GM23338 (cell line): ENCODE measurements at regions not wholly inside any gene's neighbourhood (a gene's known extent, or its start where the extent isn't known, plus 50 kb on each side); places are given as distances from the start of the nearest gene placed in this dataset.

Experiments
- ATAC-seq: fragments of 200-7000 bp; cut with Tn5 transposase; 3 replicates; pipeline ENCODE4 v1.9.1; 2020
- DNase-seq: peaks from one replicate; pipeline ENCODE4 v3.0.0-alpha.2; 2015; ENCODE audit warnings: low spot score
- H2AFZ ChIP-seq: fragments of 200-600 bp; sonication (generic); 2 replicates; pipeline ENCODE4 v1.8.0; 2016; ENCODE audit warnings: antibody characterized with exemption, mild to moderate bottlenecking, moderate library complexity
- H3F3A ChIP-seq: fragments of 200-600 bp; sonication (generic); replicated peaks from 2 replicates; pipeline ENCODE4 v1.8.0; 2017; ENCODE audit warnings: antibody characterized with exemption, mixed run types, low read depth
- H3K27ac ChIP-seq: fragments of 200-600 bp; sonication (generic); 2 replicates; pipeline ENCODE4 v1.6.1; 2016; ENCODE audit warnings: low read depth
- H3K27me3 ChIP-seq: fragments of 200-600 bp; sonication (generic); 2 replicates; pipeline ENCODE4 v1.8.0; 2016; ENCODE audit warnings: mild to moderate bottlenecking, mixed run types, moderate library complexity; ENCODE audit not compliant: insufficient read depth
- H3K36me3 ChIP-seq: fragments of 200-600 bp; sonication (generic); 2 replicates; pipeline ENCODE4 v1.8.0; 2016; ENCODE audit warnings: mild to moderate bottlenecking; ENCODE audit not compliant: insufficient read depth
- H3K4me1 ChIP-seq: fragments of 200-600 bp; sonication (generic); 2 replicates; pipeline ENCODE4 v1.8.0; 2016; ENCODE audit warnings: mild to moderate bottlenecking, moderate library complexity; ENCODE audit not compliant: insufficient read depth
- H3K4me2 ChIP-seq: fragments of 200-600 bp; sonication (generic); 2 replicates; pipeline ENCODE4 v1.7.1; 2017; ENCODE audit warnings: mixed run types
- H3K4me3 ChIP-seq: fragments of 200-600 bp; sonication (generic); 2 replicates; pipeline ENCODE4 v1.6.1; 2016; ENCODE audit warnings: mixed run types
- H3K79me2 ChIP-seq: fragments of 200-600 bp; sonication (generic); replicated peaks from 2 replicates; pipeline ENCODE4 v1.8.0; 2017; ENCODE audit warnings: mild to moderate bottlenecking; ENCODE audit not compliant: insufficient read depth
- H3K9me2 ChIP-seq: fragments of 200-600 bp; sonication (generic); 2 replicates; pipeline ENCODE4 v1.8.0; 2017; ENCODE audit not compliant: insufficient read depth
- H4K20me1 ChIP-seq: fragments of 200-600 bp; sonication (generic); replicated peaks from 2 replicates; pipeline ENCODE4 v1.8.0; 2017; ENCODE audit warnings: mild to moderate bottlenecking; ENCODE audit not compliant: insufficient read depth
- H3K27ac Mint-ChIP-seq: 2 replicates; pipeline ENCODE4 v1.8.0; 2020; ENCODE audit warnings: inconsistent platforms, mild to moderate bottlenecking, moderate library complexity, mixed read lengths
- H3K27me3 Mint-ChIP-seq: 3 replicates; pipeline ENCODE4 v1.8.0; 2022; ENCODE audit warnings: low read depth, mild to moderate bottlenecking, moderate library complexity, mixed read lengths, inconsistent platforms; ENCODE audit not compliant: insufficient read depth, poor library complexity
- H3K36me3 Mint-ChIP-seq: 3 replicates; pipeline ENCODE4 v1.8.0; 2021; ENCODE audit warnings: low read depth, mild to moderate bottlenecking, inconsistent platforms, moderate library complexity, mixed read lengths
- H3K4me1 Mint-ChIP-seq: 3 replicates; pipeline ENCODE4 v1.8.0; 2020; ENCODE audit warnings: mild to moderate bottlenecking, inconsistent platforms, mixed read lengths
- H3K4me3 Mint-ChIP-seq: 3 replicates; pipeline ENCODE4 v1.8.0; 2021; ENCODE audit warnings: moderate library complexity, mild to moderate bottlenecking, inconsistent platforms, mixed read lengths
- H3K9me3 Mint-ChIP-seq: 3 replicates; pipeline ENCODE4 v1.8.0; 2020; ENCODE audit warnings: moderate library complexity, mild to moderate bottlenecking, inconsistent platforms, mixed read lengths
- CREB1 ChIP-seq: fragments of 250-450 bp; sonication (Bioruptor Pico); IDR thresholded peaks from 2 replicates; pipeline ENCODE4 v1.5.0; 2020; ENCODE audit warnings: low read depth, mild to moderate bottlenecking, moderate library complexity
- EZH2 ChIP-seq: fragments of 200-600 bp; sonication (generic); IDR thresholded peaks from one replicate; pipeline ENCODE4 v1.8.0; 2017; ENCODE audit warnings: antibody characterized with exemption, mild to moderate bottlenecking, low read depth; ENCODE audit not compliant: unreplicated experiment
- STAT1 ChIP-seq: IDR thresholded peaks from one replicate; pipeline ENCODE4 v1.6.1; 2016; ENCODE audit warnings: antibody characterized with exemption; ENCODE audit not compliant: unreplicated experiment
- TF ChIP-seq, protein P1 (sequence below): fragments of 250-450 bp; sonication (Bioruptor Pico); IDR thresholded peaks from 2 replicates; pipeline ENCODE4 v1.5.0; 2020; ENCODE audit warnings: mild to moderate bottlenecking, moderate library complexity

DNA sequence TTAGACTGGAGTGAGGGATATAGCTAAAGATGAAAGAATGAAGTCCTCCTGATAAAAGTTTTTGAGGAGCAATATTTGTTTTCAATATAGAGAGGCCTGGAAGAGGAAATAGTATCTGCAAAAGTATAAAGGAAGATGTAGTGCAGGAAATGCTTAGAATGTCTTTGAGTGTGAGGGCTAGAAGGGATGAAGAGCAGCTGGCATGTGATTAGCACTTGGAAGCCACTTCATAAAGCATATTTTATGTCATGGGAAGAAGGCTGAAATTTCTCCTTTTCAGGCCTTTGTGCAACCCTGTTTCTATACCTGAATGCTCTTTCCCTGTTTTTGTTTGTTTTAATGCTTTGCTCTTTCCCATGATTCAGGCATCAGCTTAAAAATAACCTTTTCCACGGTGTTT lies 323.3 kb upstream of the DEPDC1 start:
- Histone ChIP-seq H3K79me2 (no peaks in the 10 kb centered on the region), H2AFZ (peak overlapping the region; percentile 65; the same call in 1 of the 2 replicates), H3K4me2 (no peak overlapping the region), H3K36me3 (no peaks in the 10 kb centered on the region), H3K4me1 (no peaks in the 10 kb centered on the region), H4K20me1 (no peaks in the 10 kb centered on the region), H3K9me2 (no peaks in the 10 kb centered on the region), H3F3A (no peaks in the 10 kb centered on the region), H3K4me3 (no peak overlapping the region), H3K27me3 (no peaks in the 10 kb centered on the region), H3K27ac (no peak overlapping the region)
- TF ChIP-seq CREB1 (CRISPR knock-in tag) = no peak
- no peaks in the 10 kb centered on the region for H3K27me3 Mint-ChIP-seq
- ATAC-seq (no peak), DNase-seq (no peak)
- H3K4me1 Mint-ChIP-seq = no peaks in the 10 kb centered on the region
- H3K9me3 Mint-ChIP-seq = no peaks in the 10 kb centered on the region
- H3K36me3 Mint-ChIP-seq = no peaks in the 10 kb centered on the region
- H3K27ac Mint-ChIP-seq = no peak overlapping the region
- no peak overlapping the region for H3K4me3 Mint-ChIP-seq

GRCh38 chr1:68826836-68827235 lies 330.0 kb upstream of the DEPDC1 start:
- peaks cover 2% of the 10 kb centered on the region; the same call in 2 of the 3 replicates for H3K4me1 Mint-ChIP-seq
- no peak overlapping the region for H3K4me3 Mint-ChIP-seq
- H3K9me3 Mint-ChIP-seq = peaks cover 10% of the 10 kb centered on the region
- TF ChIP-seq EZH2 = no peak
- H3K4me2 ChIP-seq = no peak overlapping the region
- H3K9me2 ChIP-seq = no peaks in the 10 kb centered on the region; the same call in 1 of the 2 replicates
- no peak overlapping the region for H3K27ac Mint-ChIP-seq
- H3K27ac ChIP-seq = no peak overlapping the region
- no peaks in the 10 kb centered on the region for H3K36me3 ChIP-seq
- DNase-seq = no peak
- peaks cover 8% of the 10 kb centered on the region; the same call in 2 of the 3 replicates for H3K36me3 Mint-ChIP-seq
- no peaks in the 10 kb centered on the region for H3K27me3 ChIP-seq
- no peaks in the 10 kb centered on the region for H3F3A ChIP-seq
- no peaks in the 10 kb centered on the region for H3K27me3 Mint-ChIP-seq
- no peak for ATAC-seq
- no peaks in the 10 kb centered on the region for H3K79me2 ChIP-seq
- H3K4me3 ChIP-seq = no peak overlapping the region
- H2AFZ ChIP-seq = no peak overlapping the region
- no peaks in the 10 kb centered on the region for H3K4me1 ChIP-seq
- no peaks in the 10 kb centered on the region for H4K20me1 ChIP-seq

DNA sequence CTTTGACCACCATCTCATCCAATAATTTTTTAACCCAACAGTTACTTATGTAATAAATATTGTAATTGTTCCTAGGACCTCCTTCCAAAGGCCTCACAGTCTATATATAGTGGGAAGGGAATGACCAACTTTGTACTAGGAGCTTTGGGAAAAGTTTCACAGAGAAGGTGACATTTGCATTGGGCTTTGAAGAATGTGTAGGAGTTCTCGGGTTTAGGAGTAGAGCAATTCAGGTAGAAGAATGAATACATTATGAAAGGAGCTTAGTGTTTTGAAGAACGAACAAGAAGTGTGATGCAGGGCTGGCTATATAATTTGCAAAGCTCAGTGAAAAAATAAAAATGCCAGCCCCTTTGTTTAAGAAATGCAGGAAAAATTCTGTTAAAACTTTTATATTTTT lies 330.4 kb upstream of the DEPDC1 start:
- Histone ChIP-seq H3F3A (no peaks in the 10 kb centered on the region), H4K20me1 (no peaks in the 10 kb centered on the region), H3K27ac (no peak overlapping the region), H3K27me3 (no peaks in the 10 kb centered on the region), H3K4me3 (no peak overlapping the region), H3K9me2 (no peaks in the 10 kb centered on the region; the same call in 1 of the 2 replicates), H2AFZ (no peak overlapping the region), H3K79me2 (no peaks in the 10 kb centered on the region), H3K36me3 (no peaks in the 10 kb centered on the region), H3K4me2 (no peak overlapping the region), H3K4me1 (no peaks in the 10 kb centered on the region)
- TF ChIP-seq STAT1 (no peak), CREB1 (CRISPR knock-in tag) (no peak)
- TF ChIP-seq, protein P1, sequence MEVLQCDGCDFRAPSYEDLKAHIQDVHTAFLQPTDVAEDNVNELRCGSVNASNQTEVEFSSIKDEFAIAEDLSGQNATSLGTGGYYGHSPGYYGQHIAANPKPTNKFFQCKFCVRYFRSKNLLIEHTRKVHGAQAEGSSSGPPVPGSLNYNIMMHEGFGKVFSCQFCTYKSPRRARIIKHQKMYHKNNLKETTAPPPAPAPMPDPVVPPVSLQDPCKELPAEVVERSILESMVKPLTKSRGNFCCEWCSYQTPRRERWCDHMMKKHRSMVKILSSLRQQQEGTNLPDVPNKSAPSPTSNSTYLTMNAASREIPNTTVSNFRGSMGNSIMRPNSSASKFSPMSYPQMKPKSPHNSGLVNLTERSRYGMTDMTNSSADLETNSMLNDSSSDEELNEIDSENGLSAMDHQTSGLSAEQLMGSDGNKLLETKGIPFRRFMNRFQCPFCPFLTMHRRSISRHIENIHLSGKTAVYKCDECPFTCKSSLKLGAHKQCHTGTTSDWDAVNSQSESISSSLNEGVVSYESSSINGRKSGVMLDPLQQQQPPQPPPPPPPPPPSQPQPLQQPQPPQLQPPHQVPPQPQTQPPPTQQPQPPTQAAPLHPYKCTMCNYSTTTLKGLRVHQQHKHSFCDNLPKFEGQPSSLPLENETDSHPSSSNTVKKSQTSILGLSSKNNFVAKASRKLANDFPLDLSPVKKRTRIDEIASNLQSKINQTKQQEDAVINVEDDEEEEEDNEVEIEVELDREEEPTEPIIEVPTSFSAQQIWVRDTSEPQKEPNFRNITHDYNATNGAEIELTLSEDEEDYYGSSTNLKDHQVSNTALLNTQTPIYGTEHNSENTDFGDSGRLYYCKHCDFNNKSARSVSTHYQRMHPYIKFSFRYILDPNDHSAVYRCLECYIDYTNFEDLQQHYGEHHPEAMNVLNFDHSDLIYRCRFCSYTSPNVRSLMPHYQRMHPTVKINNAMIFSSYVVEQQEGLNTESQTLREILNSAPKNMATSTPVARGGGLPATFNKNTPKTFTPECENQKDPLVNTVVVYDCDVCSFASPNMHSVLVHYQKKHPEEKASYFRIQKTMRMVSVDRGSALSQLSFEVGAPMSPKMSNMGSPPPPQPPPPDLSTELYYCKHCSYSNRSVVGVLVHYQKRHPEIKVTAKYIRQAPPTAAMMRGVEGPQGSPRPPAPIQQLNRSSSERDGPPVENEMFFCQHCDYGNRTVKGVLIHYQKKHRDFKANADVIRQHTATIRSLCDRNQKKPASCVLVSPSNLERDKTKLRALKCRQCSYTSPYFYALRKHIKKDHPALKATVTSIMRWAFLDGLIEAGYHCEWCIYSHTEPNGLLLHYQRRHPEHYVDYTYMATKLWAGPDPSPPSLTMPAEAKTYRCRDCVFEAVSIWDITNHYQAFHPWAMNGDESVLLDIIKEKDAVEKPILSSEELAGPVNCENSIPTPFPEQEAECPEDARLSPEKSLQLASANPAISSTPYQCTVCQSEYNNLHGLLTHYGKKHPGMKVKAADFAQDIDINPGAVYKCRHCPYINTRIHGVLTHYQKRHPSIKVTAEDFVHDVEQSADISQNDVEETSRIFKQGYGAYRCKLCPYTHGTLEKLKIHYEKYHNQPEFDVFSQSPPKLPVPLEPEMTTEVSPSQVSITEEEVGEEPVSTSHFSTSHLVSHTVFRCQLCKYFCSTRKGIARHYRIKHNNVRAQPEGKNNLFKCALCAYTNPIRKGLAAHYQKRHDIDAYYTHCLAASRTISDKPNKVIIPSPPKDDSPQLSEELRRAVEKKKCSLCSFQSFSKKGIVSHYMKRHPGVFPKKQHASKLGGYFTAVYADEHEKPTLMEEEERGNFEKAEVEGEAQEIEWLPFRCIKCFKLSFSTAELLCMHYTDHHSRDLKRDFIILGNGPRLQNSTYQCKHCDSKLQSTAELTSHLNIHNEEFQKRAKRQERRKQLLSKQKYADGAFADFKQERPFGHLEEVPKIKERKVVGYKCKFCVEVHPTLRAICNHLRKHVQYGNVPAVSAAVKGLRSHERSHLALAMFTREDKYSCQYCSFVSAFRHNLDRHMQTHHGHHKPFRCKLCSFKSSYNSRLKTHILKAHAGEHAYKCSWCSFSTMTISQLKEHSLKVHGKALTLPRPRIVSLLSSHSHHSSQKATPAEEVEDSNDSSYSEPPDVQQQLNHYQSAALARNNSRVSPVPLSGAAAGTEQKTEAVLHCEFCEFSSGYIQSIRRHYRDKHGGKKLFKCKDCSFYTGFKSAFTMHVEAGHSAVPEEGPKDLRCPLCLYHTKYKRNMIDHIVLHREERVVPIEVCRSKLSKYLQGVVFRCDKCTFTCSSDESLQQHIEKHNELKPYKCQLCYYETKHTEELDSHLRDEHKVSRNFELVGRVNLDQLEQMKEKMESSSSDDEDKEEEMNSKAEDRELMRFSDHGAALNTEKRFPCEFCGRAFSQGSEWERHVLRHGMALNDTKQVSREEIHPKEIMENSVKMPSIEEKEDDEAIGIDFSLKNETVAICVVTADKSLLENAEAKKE (CRISPR knock-in tag) = no peak
- DNase-seq (no peak), ATAC-seq (no peak)
- H3K4me1 Mint-ChIP-seq = peaks cover 2% of the 10 kb centered on the region; the same call in 2 of the 3 replicates
- H3K36me3 Mint-ChIP-seq = peaks cover 8% of the 10 kb centered on the region; the same call in 2 of the 3 replicates
- H3K27me3 Mint-ChIP-seq = no peaks in the 10 kb centered on the region
- H3K27ac Mint-ChIP-seq = no peak overlapping the region
- no peak overlapping the region for H3K4me3 Mint-ChIP-seq
- peaks cover 10% of the 10 kb centered on the region for H3K9me3 Mint-ChIP-seq
